KMS-11 (cell line): ENCODE measurements at regions not wholly inside any gene's neighbourhood (a gene's known extent, or its start where the extent isn't known, plus 50 kb on each side); places are given as distances from the start of the nearest gene placed in this dataset.

ENCODE experiments used
- H2AFZ ChIP-seq: fragments of 200-600 bp; sonication (generic); 2 replicates; pipeline ENCODE4 v1.6.1; 2016; ENCODE audit warnings: antibody characterized with exemption, mixed run types, low read depth
- H3K27ac ChIP-seq: fragments of 200-600 bp; sonication (generic); 2 replicates; pipeline ENCODE4 v1.6.1; 2016; ENCODE audit warnings: mild to moderate bottlenecking, mixed run types
- H3K27me3 ChIP-seq: fragments of 200-600 bp; sonication (generic); 2 replicates; pipeline ENCODE4 v1.6.1; 2017; ENCODE audit warnings: mild to moderate bottlenecking, low read depth, mixed run types, moderate library complexity; ENCODE audit not compliant: insufficient read depth
- H3K36me3 ChIP-seq: fragments of 200-600 bp; sonication (generic); 2 replicates; pipeline ENCODE4 v1.6.1; 2017; ENCODE audit warnings: mild to moderate bottlenecking, mixed run types; ENCODE audit not compliant: insufficient read depth
- H3K4me1 ChIP-seq: fragments of 200-600 bp; sonication (generic); 2 replicates; pipeline ENCODE4 v1.6.1; 2016; ENCODE audit warnings: mild to moderate bottlenecking, low read depth, mixed run types; ENCODE audit not compliant: poor library complexity, severe bottlenecking
- H3K4me2 ChIP-seq: fragments of 200-600 bp; sonication (generic); 2 replicates; pipeline ENCODE4 v1.7.0; 2016; ENCODE audit warnings: mild to moderate bottlenecking, mixed run types
- H3K4me3 ChIP-seq: fragments of 200-600 bp; sonication (generic); IDR thresholded peaks from 2 replicates; pipeline ENCODE4 v1.6.1; 2017; ENCODE audit warnings: low read depth, low read length, mixed read lengths; ENCODE audit not compliant: insufficient read depth
- H3K79me2 ChIP-seq: fragments of 200-600 bp; sonication (generic); 2 replicates; pipeline ENCODE4 v1.6.1; 2016; ENCODE audit warnings: low read depth, mixed run types; ENCODE audit not compliant: insufficient read depth
- H3K9ac ChIP-seq: fragments of 200-600 bp; sonication (generic); 2 replicates; pipeline ENCODE4 v1.6.1; 2016; ENCODE audit warnings: mild to moderate bottlenecking, mixed run types
- H4K20me1 ChIP-seq: fragments of 200-600 bp; sonication (generic); 2 replicates; pipeline ENCODE4 v1.6.1; 2016; ENCODE audit warnings: mild to moderate bottlenecking, mixed run types; ENCODE audit not compliant: insufficient read depth
- CTCF ChIP-seq: fragments of 200-600 bp; sonication (generic); conservative IDR thresholded peaks from 2 replicates; pipeline ENCODE4 v1.6.1; 2017; ENCODE audit warnings: low read depth, mild to moderate bottlenecking, antibody characterized with exemption, low read length, moderate library complexity, mixed read lengths

GRCh38 chr1:96290801-96291200, 430.8 kb upstream of the PTBP2 start:
- Histone ChIP-seq H3K27ac (no peak overlapping the region), H2AFZ (no peak overlapping the region), H3K9ac (no peak overlapping the region), H3K4me3 (no peak overlapping the region), H3K36me3 (no peaks in the 10 kb centered on the region), H3K4me1 (no peaks in the 10 kb centered on the region), H4K20me1 (no peaks in the 10 kb centered on the region), H3K4me2 (no peak overlapping the region), H3K79me2 (no peaks in the 10 kb centered on the region), H3K27me3 (no peaks in the 10 kb centered on the region)
- TF ChIP-seq CTCF = no peak

GRCh38 chr1:96291468-96291867, 430.1 kb upstream of the PTBP2 start:
- Histone ChIP-seq H3K4me1 (no peaks in the 10 kb centered on the region), H3K36me3 (no peaks in the 10 kb centered on the region), H4K20me1 (no peaks in the 10 kb centered on the region)

GRCh38 chr1:96292141-96292540, 429.4 kb upstream of the PTBP2 start:
- TF ChIP-seq CTCF = no peak
- H3K4me3 ChIP-seq = no peak overlapping the region

More at GRCh38 chr1:96291468-96291867, 430.1 kb upstream of the PTBP2 start:
- Histone ChIP-seq H3K27me3 (no peaks in the 10 kb centered on the region), H3K9ac (no peak overlapping the region), H3K27ac (no peak overlapping the region), H3K4me2 (no peak overlapping the region), H3K4me3 (no peak overlapping the region), H2AFZ (no peak overlapping the region), H3K79me2 (no peaks in the 10 kb centered on the region)
- no peak for TF ChIP-seq CTCF

GRCh38 chr1:96296991-96297390, 424.6 kb upstream of the PTBP2 start:
- no peaks in the 10 kb centered on the region for H3K27me3 ChIP-seq
- no peak overlapping the region for H3K9ac ChIP-seq
- H3K79me2 ChIP-seq = no peaks in the 10 kb centered on the region
- no peak overlapping the region for H3K4me3 ChIP-seq
- H2AFZ ChIP-seq = no peak overlapping the region
- H3K4me2 ChIP-seq = no peak overlapping the region
- H3K36me3 ChIP-seq = no peaks in the 10 kb centered on the region
- no peaks in the 10 kb centered on the region for H4K20me1 ChIP-seq
- H3K4me1 ChIP-seq = no peaks in the 10 kb centered on the region
- no peak overlapping the region for H3K27ac ChIP-seq
- TF ChIP-seq CTCF = no peak

More at GRCh38 chr1:96292141-96292540, 429.4 kb upstream of the PTBP2 start:
- H4K20me1 ChIP-seq = no peaks in the 10 kb centered on the region
- no peaks in the 10 kb centered on the region for H3K27me3 ChIP-seq
- H3K79me2 ChIP-seq = no peaks in the 10 kb centered on the region
- no peaks in the 10 kb centered on the region for H3K36me3 ChIP-seq
- H3K4me1 ChIP-seq = no peaks in the 10 kb centered on the region
- H3K4me2 ChIP-seq = no peak overlapping the region
- H3K27ac ChIP-seq = no peak overlapping the region
- no peak overlapping the region for H3K9ac ChIP-seq
- H2AFZ ChIP-seq = no peak overlapping the region
